DND-41 (cell line): ENCODE measurements at regions not wholly inside any gene's neighbourhood (a gene's known extent, or its start where the extent isn't known, plus 50 kb on each side); places are given as distances from the start of the nearest gene placed in this dataset.
"Not testable (repeated sequence)": the region's sequence is repeated elsewhere in the genome, so short reads cannot be mapped to it uniquely, and the experiment has no call there.

ENCODE experiments used
- ATAC-seq: fragments of 200-7000 bp; cut with Tn5 transposase; 3 replicates; pipeline ENCODE4 v1.9.1; 2021; ENCODE audit warnings: low read depth; ENCODE audit not compliant: insufficient read depth
- DNase-seq: peaks from one replicate; pipeline ENCODE4 v3.0.0-alpha.2; 2020
- H2AFZ ChIP-seq: 2 replicates; pipeline ENCODE4 v1.6.0; 2012; ENCODE audit warnings: low read depth, low read length
- H3K27ac ChIP-seq: 2 replicates; pipeline ENCODE4 v1.5.1; 2012; ENCODE audit warnings: low read length, inconsistent platforms
- H3K27me3 ChIP-seq: fragments of 200-600 bp; sonication (generic); 2 replicates; pipeline ENCODE4 v1.6.0; 2012; ENCODE audit warnings: low read length, mild to moderate bottlenecking, inconsistent platforms; ENCODE audit not compliant: insufficient read depth, poor library complexity
- H3K36me3 ChIP-seq: 2 replicates; pipeline ENCODE4 v1.5.1; 2012; ENCODE audit warnings: low read length, inconsistent platforms; ENCODE audit not compliant: insufficient read depth
- H3K4me1 ChIP-seq: 2 replicates; pipeline ENCODE4 v1.5.1; 2012; ENCODE audit warnings: mild to moderate bottlenecking, low read length; ENCODE audit not compliant: insufficient read depth
- H3K4me2 ChIP-seq: 2 replicates; pipeline ENCODE4 v1.6.0; 2012; ENCODE audit warnings: mild to moderate bottlenecking, moderate library complexity, low read length, inconsistent platforms; ENCODE audit not compliant: insufficient read depth
- H3K4me3 ChIP-seq, 2 experiments: fragments of 200-600 bp in 1 of 2; shearing (Covaris generic) in 1 of 2; 2 replicates each; pipeline ENCODE4 v1.5.1; 2012 to 2016; ENCODE audit warnings: inconsistent platforms in 2 of 2, low read length in 2 of 2, mild to moderate bottlenecking in 2 of 2, low read depth in 1 of 2, moderate library complexity in 1 of 2
- H3K79me2 ChIP-seq: 2 replicates; pipeline ENCODE4 v1.6.0; 2012; ENCODE audit warnings: low read length, inconsistent platforms; ENCODE audit not compliant: insufficient read depth
- H3K9ac ChIP-seq: 2 replicates; pipeline ENCODE4 v1.6.0; 2012; ENCODE audit warnings: low read depth, mild to moderate bottlenecking, inconsistent platforms, low read length, moderate library complexity
- H3K9me3 ChIP-seq: 2 replicates; pipeline ENCODE4 v1.5.1; 2012; ENCODE audit warnings: low read length, moderate library complexity, mild to moderate bottlenecking, inconsistent platforms; ENCODE audit not compliant: insufficient read depth, severe bottlenecking
- H4K20me1 ChIP-seq: 2 replicates; pipeline ENCODE4 v1.6.0; 2012; ENCODE audit warnings: low read length; ENCODE audit not compliant: insufficient read depth
- EZH2 ChIP-seq: IDR thresholded peaks from 3 replicates; pipeline ENCODE4 v1.6.1; 2012; ENCODE audit warnings: borderline replicate concordance, low read depth, mild to moderate bottlenecking, moderate library complexity, low read length, inconsistent platforms; ENCODE audit not compliant: severe bottlenecking
- TF ChIP-seq, protein P1 (sequence below): IDR thresholded peaks from 2 replicates; pipeline ENCODE4 v1.5.1; 2012; ENCODE audit warnings: borderline replicate concordance, low read length, moderate library complexity, mild to moderate bottlenecking; ENCODE audit not compliant: poor library complexity, severe bottlenecking; ENCODE audit errors: extremely low read depth

- Histone ChIP-seq H4K20me1 (no peaks in the 10 kb centered on the region), H3K4me2 (no peak overlapping the region), H2AFZ (no peak overlapping the region), H3K9me3 (no peaks in the 10 kb centered on the region), H3K79me2 (no peaks in the 10 kb centered on the region), H3K4me3 (no peak overlapping the region), H3K27ac (peak overlapping the region; percentile 10; the same call in 1 of the 2 replicates), H3K27me3 (no peaks in the 10 kb centered on the region), H3K9ac (no peak overlapping the region), H3K36me3 (no peaks in the 10 kb centered on the region), H3K4me1 (peaks cover 23% of the 10 kb centered on the region)
- ATAC-seq, result peak; percentile 58; the same call in 2 of the 3 replicates
- no peak for DNase-seq
- no peak for TF ChIP-seq EZH2
- TF ChIP-seq, protein P1, sequence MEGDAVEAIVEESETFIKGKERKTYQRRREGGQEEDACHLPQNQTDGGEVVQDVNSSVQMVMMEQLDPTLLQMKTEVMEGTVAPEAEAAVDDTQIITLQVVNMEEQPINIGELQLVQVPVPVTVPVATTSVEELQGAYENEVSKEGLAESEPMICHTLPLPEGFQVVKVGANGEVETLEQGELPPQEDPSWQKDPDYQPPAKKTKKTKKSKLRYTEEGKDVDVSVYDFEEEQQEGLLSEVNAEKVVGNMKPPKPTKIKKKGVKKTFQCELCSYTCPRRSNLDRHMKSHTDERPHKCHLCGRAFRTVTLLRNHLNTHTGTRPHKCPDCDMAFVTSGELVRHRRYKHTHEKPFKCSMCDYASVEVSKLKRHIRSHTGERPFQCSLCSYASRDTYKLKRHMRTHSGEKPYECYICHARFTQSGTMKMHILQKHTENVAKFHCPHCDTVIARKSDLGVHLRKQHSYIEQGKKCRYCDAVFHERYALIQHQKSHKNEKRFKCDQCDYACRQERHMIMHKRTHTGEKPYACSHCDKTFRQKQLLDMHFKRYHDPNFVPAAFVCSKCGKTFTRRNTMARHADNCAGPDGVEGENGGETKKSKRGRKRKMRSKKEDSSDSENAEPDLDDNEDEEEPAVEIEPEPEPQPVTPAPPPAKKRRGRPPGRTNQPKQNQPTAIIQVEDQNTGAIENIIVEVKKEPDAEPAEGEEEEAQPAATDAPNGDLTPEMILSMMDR, result no peak
Measured at GRCh38 chr11:36738292-36738861, 140.3 kb upstream of the RAG2 start.

- peaks cover 22% of the 10 kb centered on the region for H3K4me1 ChIP-seq
- H4K20me1 ChIP-seq, result no peaks in the 10 kb centered on the region
Measured at GRCh38 chr11:36736103-36736502, 138.1 kb upstream of the RAG2 start.

GRCh38 chr11:36733721-36734120 lies 135.7 kb upstream of the RAG2 start:
- peaks cover 10% of the 10 kb centered on the region for H3K4me1 ChIP-seq
- not testable (repeated sequence) for ATAC-seq, H2AFZ ChIP-seq, H3K4me2 ChIP-seq, H4K20me1 ChIP-seq, H3K9me3 ChIP-seq, H3K27me3 ChIP-seq, H3K27ac ChIP-seq, H3K79me2 ChIP-seq, H3K36me3 ChIP-seq, DNase-seq, H3K9ac ChIP-seq, H3K4me3 ChIP-seq

More at GRCh38 chr11:36736103-36736502, 138.1 kb upstream of the RAG2 start:
- Histone ChIP-seq H3K27ac (no peak overlapping the region), H3K36me3 (no peaks in the 10 kb centered on the region), H3K27me3 (no peaks in the 10 kb centered on the region), H2AFZ (no peak overlapping the region), H3K9ac (no peak overlapping the region), H3K9me3 (no peaks in the 10 kb centered on the region), H3K4me2 (no peak overlapping the region), H3K79me2 (no peaks in the 10 kb centered on the region), H3K4me3 (no peak overlapping the region)
- ATAC-seq (no peak), DNase-seq (no peak)
- no peak for TF ChIP-seq EZH2
- TF ChIP-seq, protein P1, result no peak

GRCh38 chr11:36730761-36731160 lies 132.7 kb upstream of the RAG2 start:
- DNase-seq, result no peak
- Histone ChIP-seq H3K27me3 (no peaks in the 10 kb centered on the region), H3K4me1 (no peaks in the 10 kb centered on the region), H3K4me2 (no peak overlapping the region), H3K9me3 (no peaks in the 10 kb centered on the region), H3K36me3 (no peaks in the 10 kb centered on the region), H3K4me3 (no peak overlapping the region), H3K27ac (no peak overlapping the region), H3K9ac (no peak overlapping the region), H4K20me1 (no peaks in the 10 kb centered on the region), H3K79me2 (no peaks in the 10 kb centered on the region), H2AFZ (no peak overlapping the region)
- no peak for TF ChIP-seq EZH2
- no peak for ATAC-seq
